ENCODE measurements at regions not wholly inside any gene's neighbourhood (a gene's known extent, or its start where the extent isn't known, plus 50 kb on each side); places are given as distances from the start of the nearest gene placed in this dataset.

DNA sequence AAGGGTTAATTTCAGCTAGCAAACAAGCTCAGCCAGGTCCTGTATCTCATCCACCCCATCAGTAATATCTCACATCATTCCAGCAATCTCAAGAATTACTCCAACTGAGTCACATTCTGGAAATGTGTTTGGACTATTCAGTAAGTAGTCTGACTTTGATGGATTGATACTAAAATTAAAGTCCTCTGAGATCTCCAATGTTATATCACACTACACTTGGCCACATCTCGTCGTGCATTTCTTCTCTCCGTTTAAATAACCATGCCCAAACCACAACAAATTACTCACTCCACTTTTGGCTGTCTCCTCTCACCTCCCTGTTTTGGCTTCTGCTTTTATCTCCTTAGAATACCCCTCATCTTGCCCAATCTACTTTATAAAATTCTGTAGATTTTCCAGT is 292.2 kb downstream of the PYDC2 start:
- no peak for DNase-seq (ENCODE audit: low read depth)
- TF ChIP-seq, protein P1, sequence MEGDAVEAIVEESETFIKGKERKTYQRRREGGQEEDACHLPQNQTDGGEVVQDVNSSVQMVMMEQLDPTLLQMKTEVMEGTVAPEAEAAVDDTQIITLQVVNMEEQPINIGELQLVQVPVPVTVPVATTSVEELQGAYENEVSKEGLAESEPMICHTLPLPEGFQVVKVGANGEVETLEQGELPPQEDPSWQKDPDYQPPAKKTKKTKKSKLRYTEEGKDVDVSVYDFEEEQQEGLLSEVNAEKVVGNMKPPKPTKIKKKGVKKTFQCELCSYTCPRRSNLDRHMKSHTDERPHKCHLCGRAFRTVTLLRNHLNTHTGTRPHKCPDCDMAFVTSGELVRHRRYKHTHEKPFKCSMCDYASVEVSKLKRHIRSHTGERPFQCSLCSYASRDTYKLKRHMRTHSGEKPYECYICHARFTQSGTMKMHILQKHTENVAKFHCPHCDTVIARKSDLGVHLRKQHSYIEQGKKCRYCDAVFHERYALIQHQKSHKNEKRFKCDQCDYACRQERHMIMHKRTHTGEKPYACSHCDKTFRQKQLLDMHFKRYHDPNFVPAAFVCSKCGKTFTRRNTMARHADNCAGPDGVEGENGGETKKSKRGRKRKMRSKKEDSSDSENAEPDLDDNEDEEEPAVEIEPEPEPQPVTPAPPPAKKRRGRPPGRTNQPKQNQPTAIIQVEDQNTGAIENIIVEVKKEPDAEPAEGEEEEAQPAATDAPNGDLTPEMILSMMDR (IDR thresholded peaks at IDR 0.05; ENCODE audit: insufficient read depth, low read depth, low read length, missing control alignments): no peak
- no peak overlapping the region for H3K4me3 ChIP-seq (ENCODE audit: low read depth, low read length)

DNA sequence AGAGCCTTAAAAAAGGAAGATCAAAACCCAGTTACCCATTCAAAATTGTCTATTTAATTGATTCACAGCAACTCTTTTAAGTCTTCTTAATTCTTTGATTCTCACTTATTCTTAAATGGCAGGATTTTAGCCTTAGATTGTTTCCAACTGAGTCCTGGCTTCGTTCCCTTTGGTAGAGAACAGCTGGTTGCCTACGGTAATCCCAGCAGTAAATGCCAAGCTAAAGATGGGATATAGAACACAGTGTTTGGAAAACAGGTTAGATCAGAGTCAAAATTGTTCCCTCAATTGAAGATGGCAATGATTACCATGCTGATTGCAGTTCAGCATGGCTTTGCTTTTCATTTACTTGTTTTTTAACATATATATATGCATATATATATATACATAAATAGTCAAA is 300.9 kb downstream of the PYDC2 start:
- no peak for DNase-seq (ENCODE audit: low read depth)
- TF ChIP-seq, protein P1 (IDR thresholded peaks at IDR 0.05; ENCODE audit: insufficient read depth, low read depth, low read length, missing control alignments): no peak
- no peak overlapping the region for H3K4me3 ChIP-seq (ENCODE audit: low read depth, low read length)

DNA sequence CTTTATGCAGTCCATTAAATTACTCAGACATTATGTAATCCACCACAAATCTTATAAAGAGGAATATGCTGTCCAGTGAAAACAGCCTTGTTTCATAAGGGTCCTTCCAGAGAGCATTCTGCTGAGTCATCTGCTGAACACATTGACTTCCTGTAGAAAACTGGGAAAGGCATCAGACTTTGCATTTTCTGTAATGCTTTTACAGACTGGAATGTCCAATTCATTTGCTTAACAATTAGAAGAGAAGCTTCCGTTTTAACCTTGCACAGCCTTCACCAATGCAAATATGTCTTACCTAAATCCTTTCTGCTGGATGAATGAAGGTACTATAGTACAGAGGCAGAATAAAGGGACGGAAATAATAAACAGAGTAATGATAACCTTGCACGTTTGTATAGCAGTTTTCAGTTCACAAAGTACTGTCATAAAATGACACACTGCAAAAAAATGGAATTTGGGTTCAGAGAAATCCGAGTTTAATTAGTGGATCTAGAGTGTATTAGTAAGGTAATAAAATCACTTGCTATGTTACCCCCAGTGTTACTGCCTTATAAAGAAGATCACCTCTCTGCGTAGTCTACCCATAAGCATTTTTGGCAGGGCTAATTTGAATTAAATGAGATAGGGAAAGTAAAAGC is 301.5 kb downstream of the PYDC2 start:
- TF ChIP-seq, protein P1 (IDR thresholded peaks at IDR 0.05; ENCODE audit: insufficient read depth, low read depth, low read length, missing control alignments): no peak
- no peak for DNase-seq (ENCODE audit: low read depth)
- no peak overlapping the region for H3K4me3 ChIP-seq (ENCODE audit: low read depth, low read length)

DNA sequence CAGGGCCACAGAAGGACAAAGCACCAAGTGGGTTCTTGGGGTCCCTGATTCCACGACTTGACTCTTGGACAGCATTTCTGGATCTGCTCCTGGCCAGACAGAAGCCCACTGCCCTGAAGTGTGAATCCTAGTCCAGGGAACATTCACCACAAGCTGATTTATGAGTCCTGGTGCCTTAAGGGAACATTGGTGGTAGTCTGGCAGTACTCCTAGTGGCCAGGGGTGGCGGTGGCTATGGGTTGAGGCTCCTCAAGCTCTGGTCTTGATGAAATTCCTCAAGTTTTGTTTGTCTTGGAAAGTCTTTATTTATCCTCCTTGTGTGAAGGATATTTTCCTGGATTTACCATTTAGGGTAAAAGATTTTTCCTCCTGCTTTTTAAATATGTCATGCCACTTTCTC is 307.5 kb downstream of the PYDC2 start:
- DNase-seq (ENCODE audit: low read depth): peak; percentile 3
- TF ChIP-seq, protein P1 (IDR thresholded peaks at IDR 0.05; ENCODE audit: insufficient read depth, low read depth, low read length, missing control alignments): peak; percentile 24
- H3K4me3 ChIP-seq (ENCODE audit: low read depth, low read length): no peak overlapping the region

DNA sequence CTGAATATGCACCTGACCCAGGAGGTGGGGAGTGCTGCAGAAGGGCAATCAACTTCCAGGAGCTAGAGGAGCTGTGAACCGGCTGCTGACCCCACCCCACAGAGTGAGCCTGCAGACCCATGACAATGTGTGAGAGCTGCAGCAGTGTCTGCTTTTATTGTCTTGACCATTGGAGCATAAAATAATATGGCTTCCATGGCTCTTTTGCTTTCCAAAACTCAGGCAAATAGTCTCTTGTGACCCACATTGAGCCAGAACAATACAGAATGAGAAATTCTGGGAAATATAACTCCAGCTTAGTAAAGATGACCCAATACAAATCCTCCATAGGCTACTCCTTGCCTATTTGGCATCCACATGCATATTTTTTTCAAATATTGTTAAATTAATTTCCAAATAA is 309.6 kb downstream of the PYDC2 start:
- TF ChIP-seq, protein P1 (IDR thresholded peaks at IDR 0.05; ENCODE audit: insufficient read depth, low read depth, low read length, missing control alignments): no peak
- DNase-seq (ENCODE audit: low read depth): no peak
- no peak overlapping the region for H3K4me3 ChIP-seq (ENCODE audit: low read depth, low read length)

DNA sequence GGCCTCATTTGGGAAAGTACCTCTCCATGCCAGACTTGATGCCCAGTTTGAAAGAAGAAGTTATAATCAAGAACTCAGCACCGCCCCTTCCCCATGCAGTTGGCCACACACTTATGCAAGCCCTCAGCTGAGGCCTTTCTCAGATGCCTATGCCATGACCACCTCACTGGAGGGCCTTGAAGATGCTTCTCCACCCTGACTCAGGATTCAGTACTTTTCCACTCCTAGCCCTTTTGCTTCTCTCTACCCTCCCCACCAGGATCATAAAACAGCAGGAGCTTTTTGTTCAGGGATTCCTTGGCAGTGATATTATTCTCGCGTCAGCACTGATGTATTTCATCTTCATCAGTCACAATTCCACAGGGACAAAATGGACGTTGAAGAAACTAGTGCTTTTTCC is 313.5 kb downstream of the PYDC2 start:
- no peak for DNase-seq (ENCODE audit: low read depth)
- TF ChIP-seq, protein P1 (IDR thresholded peaks at IDR 0.05; ENCODE audit: insufficient read depth, low read depth, low read length, missing control alignments): no peak
- no peak overlapping the region for H3K4me3 ChIP-seq (ENCODE audit: low read depth, low read length)
